Subcutaneous abdominal adipose tissue (tissue), 5 donors: ENCODE measurements at regions not wholly inside any gene's neighbourhood (a gene's known extent, or its start where the extent isn't known, plus 50 kb on each side); places are given as distances from the start of the nearest gene placed in this dataset.

Experiments
- H3K27ac ChIP-seq: one replicate; pipeline ENCODE4 v1.7.0; 2013; ENCODE audit warnings: low read depth, mild to moderate bottlenecking, inconsistent platforms, low read length, moderate library complexity
- H3K27me3 ChIP-seq, 5 donors: one replicate each; pipeline ENCODE4 v1.7.0; 2013; ENCODE audit warnings: low read length in 5 of 5, inconsistent platforms in 1 of 5; ENCODE audit not compliant: control insufficient read depth in 5 of 5, insufficient read depth in 4 of 5
- H3K36me3 ChIP-seq, 5 donors: one replicate each; pipeline ENCODE4 v1.7.0; 2013; ENCODE audit warnings: low read length in 5 of 5; ENCODE audit not compliant: control insufficient read depth in 5 of 5, insufficient read depth in 5 of 5
- H3K4me1 ChIP-seq, 5 donors: one replicate each; pipeline ENCODE4 v1.7.0; 2013; ENCODE audit warnings: low read length in 5 of 5, mild to moderate bottlenecking in 3 of 5, moderate library complexity in 1 of 5; ENCODE audit not compliant: control insufficient read depth in 5 of 5, insufficient read depth in 5 of 5
- H3K4me3 ChIP-seq, 5 donors: one replicate each; pipeline ENCODE4 v1.7.0; 2013; ENCODE audit warnings: low read length in 5 of 5, low read depth in 1 of 5
- H3K9ac ChIP-seq, 5 donors: one replicate each; pipeline ENCODE4 v1.7.0; 2013; ENCODE audit warnings: low read length in 5 of 5, mild to moderate bottlenecking in 4 of 5, moderate library complexity in 3 of 5
- H3K9me3 ChIP-seq, 5 donors: one replicate each; pipeline ENCODE4 v1.7.0; 2013; ENCODE audit warnings: low read length in 5 of 5; ENCODE audit not compliant: control insufficient read depth in 5 of 5
- donor health status: healthy.
- donor health status: healthy.
- donor health status: healthy.
- donor health status: healthy.
- donor health status: healthy.

GRCh38 chr5:179420476-179420875, 75.2 kb upstream of the ADAMTS2 start:
- H3K27me3 ChIP-seq: peaks cover 0 to 20% (median 13%) of the 10 kb centered on the region in 5 donors
- H3K9me3 ChIP-seq: no peaks in the 10 kb centered on the region
- no peak overlapping the region for H3K9ac ChIP-seq
- H3K4me3 ChIP-seq: no peak overlapping the region
- no peak overlapping the region for H3K27ac ChIP-seq
- H3K4me1 ChIP-seq: peaks cover 0 to 9% (median 0%) of the 10 kb centered on the region in 5 donors
- H3K36me3 ChIP-seq: no peaks in the 10 kb centered on the region

GRCh38 chr5:179418972-179419371, 73.7 kb upstream of the ADAMTS2 start:
- Histone ChIP-seq H3K36me3 (no peaks in the 10 kb centered on the region), H3K9ac (no peak overlapping the region), H3K9me3 (no peaks in the 10 kb centered on the region), H3K27me3 (peaks cover 0 to 19% (median 16%) of the 10 kb centered on the region in 5 donors), H3K27ac (no peak overlapping the region), H3K4me1 (peaks cover 0 to 9% (median 0%) of the 10 kb centered on the region in 5 donors), H3K4me3 (no peak overlapping the region)

GRCh38 chr5:179417696-179418095, 72.4 kb upstream of the ADAMTS2 start:
- Histone ChIP-seq H3K4me3 (no peak overlapping the region), H3K36me3 (no peaks in the 10 kb centered on the region), H3K4me1 (peaks cover 0 to 2% (median 0%) of the 10 kb centered on the region in 5 donors), H3K9me3 (no peaks in the 10 kb centered on the region), H3K27me3 (peaks cover 0 to 17% (median 16%) of the 10 kb centered on the region in 5 donors), H3K27ac (no peak overlapping the region), H3K9ac (no peak overlapping the region)

DNA sequence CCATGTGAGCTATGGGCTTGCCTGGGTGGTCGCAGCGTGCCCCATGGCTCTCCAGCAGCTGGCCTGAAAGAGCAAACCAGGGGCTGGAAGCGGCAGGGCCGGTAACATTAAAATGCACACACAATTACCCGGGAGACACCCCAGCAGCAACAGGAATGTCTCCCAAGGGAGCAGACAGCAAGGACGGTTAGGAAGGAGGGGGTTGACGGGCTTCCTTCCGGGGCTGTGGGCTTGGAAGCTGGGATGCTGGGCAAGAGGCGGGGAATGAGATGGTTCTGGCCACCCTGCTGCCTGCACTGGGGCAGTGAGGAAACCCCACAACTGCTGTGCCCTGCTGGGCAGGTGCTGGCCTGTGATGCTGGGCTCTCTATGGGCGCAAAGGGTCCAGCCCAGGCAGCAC, 71.8 kb upstream of the ADAMTS2 start:
- H3K4me1 ChIP-seq: peaks cover 0 to 2% (median 0%) of the 10 kb centered on the region in 5 donors
- no peaks in the 10 kb centered on the region for H3K36me3 ChIP-seq
- no peaks in the 10 kb centered on the region for H3K9me3 ChIP-seq
- peaks cover 0 to 17% (median 12%) of the 10 kb centered on the region in 5 donors for H3K27me3 ChIP-seq
- no peak overlapping the region for H3K9ac ChIP-seq
- H3K27ac ChIP-seq: no peak overlapping the region
- H3K4me3 ChIP-seq: no peak overlapping the region

DNA sequence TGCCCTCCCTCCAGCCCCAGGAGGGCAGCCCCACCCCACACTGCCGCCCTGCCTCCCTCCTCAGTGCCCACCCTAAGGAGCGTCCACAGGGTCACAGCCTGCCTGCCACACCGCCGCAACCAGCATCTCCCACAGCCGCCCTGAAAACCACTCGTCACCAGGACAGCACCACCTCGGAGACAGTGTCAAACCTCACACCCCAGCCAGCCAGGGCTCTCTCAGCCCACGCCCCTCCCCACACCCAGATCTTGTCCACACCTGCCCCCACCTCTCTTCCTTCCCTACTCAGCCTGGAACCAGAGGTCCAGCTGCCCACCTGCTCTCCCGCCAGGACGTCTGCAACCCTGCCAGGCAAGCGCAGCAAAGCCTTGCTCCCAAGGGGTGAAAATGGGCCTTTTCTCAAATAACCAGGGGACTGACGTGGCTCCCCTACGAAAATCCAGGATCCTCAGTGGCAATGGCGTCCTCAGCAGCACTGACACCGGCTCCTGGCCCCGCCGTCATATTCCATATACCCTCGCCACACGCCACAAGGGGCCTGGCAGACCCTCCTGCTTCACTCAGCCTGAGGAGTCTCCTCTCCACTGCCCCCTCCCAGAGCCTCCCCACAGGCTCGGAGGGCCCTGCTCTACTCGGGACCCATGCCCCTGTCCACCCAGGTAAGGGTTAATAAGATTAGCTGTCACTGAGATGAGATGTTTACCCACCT, 71.0 kb upstream of the ADAMTS2 start:
- peaks cover 0 to 2% (median 0%) of the 10 kb centered on the region in 5 donors for H3K4me1 ChIP-seq
- H3K9ac ChIP-seq: no peak overlapping the region
- H3K27me3 ChIP-seq: peaks cover 0 to 17% (median 12%) of the 10 kb centered on the region in 5 donors
- no peak overlapping the region for H3K27ac ChIP-seq
- no peak overlapping the region for H3K4me3 ChIP-seq
- no peaks in the 10 kb centered on the region for H3K36me3 ChIP-seq
- H3K9me3 ChIP-seq: no peaks in the 10 kb centered on the region

- no peaks in the 10 kb centered on the region for H3K9me3 ChIP-seq
- no peaks in the 10 kb centered on the region for H3K36me3 ChIP-seq
- no peak overlapping the region for H3K4me3 ChIP-seq
- H3K4me1 ChIP-seq: peaks cover 0 to 2% (median 0%) of the 10 kb centered on the region in 5 donors
- peaks cover 0 to 17% (median 12%) of the 10 kb centered on the region in 5 donors for H3K27me3 ChIP-seq
- no peak overlapping the region for H3K9ac ChIP-seq
- H3K27ac ChIP-seq: no peak overlapping the region
Measured at GRCh38 chr5:179415291-179416060, 70.2 kb upstream of the ADAMTS2 start.

DNA sequence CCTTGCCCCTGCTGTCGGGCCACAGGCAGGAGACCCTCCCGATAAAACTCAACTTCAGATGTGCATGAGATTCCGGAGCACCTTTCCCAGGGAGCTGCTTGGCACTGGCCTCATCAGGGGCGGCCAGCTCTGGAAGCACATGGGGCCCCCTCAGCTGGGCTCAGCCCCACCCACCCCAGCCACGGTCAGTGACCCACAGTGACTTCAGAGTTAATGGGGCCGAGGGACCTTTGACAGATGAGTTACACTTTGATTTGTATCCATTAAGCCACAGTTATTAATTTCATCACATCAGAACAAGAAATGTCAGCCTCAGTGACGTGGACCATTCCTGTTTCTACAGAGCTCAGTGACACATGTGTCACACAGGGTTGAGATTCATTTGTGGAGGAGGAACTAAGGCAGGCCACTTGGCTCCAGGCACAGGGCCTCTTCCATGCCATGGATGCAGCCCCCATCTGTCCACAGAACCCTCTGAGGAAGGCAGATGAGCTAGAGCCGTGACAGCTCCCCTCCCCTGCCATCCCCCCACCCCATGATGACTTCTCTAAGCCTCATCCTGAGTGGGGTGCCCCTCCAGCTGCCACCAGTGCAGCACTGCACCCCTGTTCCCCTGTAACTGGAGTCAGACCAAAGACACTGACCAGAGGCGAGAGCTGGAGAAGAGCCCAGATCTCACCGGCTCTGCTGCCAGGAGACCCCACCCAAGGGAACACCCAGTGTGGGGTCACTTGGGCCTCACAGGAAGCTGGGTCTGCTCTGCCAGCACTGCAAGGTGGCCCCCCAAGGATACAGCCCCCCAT, 69.4 kb upstream of the ADAMTS2 start:
- Histone ChIP-seq H3K4me1 (peaks cover 0 to 2% (median 0%) of the 10 kb centered on the region in 5 donors), H3K4me3 (no peak overlapping the region), H3K36me3 (no peaks in the 10 kb centered on the region), H3K27ac (no peak overlapping the region), H3K9me3 (no peaks in the 10 kb centered on the region), H3K9ac (no peak overlapping the region), H3K27me3 (peaks cover 0 to 17% (median 12%) of the 10 kb centered on the region in 5 donors)

DNA sequence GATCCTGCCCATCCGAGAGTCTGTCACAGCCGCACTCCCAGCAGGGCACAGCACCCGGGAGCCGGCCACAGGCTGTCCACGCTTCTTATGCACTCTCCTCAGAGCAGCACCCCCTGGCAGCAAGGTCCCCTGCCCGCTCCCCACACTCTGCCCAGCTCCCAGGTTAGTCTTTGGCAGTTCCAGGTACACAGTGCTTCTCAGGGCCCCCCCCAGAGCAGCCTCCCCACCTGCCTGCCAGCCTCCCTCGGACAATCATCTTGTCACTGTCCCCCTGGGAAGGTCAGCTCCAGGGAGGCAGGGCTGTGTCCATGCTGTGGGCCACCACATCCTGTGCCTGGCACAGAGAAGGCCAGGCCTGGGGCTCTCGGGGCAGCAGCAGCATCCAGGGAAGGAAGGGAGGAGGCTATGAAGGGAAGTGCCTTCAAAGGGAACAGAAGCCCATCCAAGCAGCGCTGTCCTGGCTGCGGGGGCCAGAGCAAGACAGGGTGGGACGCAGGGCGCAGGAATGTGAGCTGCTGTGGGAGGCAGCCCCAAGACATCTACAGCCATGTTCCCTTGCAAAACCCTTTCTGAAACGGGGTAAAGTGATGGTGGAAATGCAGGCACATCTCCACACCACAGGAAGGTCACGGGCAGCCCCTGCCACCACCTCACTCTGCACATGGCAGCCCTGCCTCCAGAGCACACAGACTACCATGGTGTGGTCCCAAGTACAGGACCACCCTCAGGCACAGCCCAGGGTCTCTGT, 68.6 kb upstream of the ADAMTS2 start:
- Histone ChIP-seq H3K4me3 (no peak overlapping the region), H3K27ac (no peak overlapping the region), H3K36me3 (no peaks in the 10 kb centered on the region), H3K4me1 (peaks cover 0 to 2% (median 0%) of the 10 kb centered on the region in 5 donors), H3K9me3 (no peaks in the 10 kb centered on the region), H3K27me3 (peaks cover 0 to 17% (median 12%) of the 10 kb centered on the region in 5 donors), H3K9ac (no peak overlapping the region)

GRCh38 chr5:179413086-179413690, 67.9 kb upstream of the ADAMTS2 start:
- no peak overlapping the region for H3K27ac ChIP-seq
- no peak overlapping the region for H3K9ac ChIP-seq
- H3K27me3 ChIP-seq: peaks cover 0 to 17% (median 12%) of the 10 kb centered on the region in 5 donors
- no peak overlapping the region for H3K4me3 ChIP-seq
- no peaks in the 10 kb centered on the region for H3K36me3 ChIP-seq
- no peaks in the 10 kb centered on the region for H3K9me3 ChIP-seq
- peaks cover 0 to 2% (median 0%) of the 10 kb centered on the region in 5 donors for H3K4me1 ChIP-seq
